ENCODE measurements at regions not wholly inside any gene's neighbourhood (a gene's known extent, or its start where the extent isn't known, plus 50 kb on each side); places are given as distances from the start of the nearest gene placed in this dataset.

GRCh38 chr5:143516249-143516648, 112.8 kb upstream of the NR3C1 start (continued):
- TF ChIP-seq, protein P1, sequence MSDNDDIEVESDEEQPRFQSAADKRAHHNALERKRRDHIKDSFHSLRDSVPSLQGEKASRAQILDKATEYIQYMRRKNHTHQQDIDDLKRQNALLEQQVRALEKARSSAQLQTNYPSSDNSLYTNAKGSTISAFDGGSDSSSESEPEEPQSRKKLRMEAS (IDR thresholded peaks at IDR 0.05), result no peak
- TF ChIP-seq TBP (IDR thresholded peaks at IDR 0.05; ENCODE audit: low read depth, low read length), result no peak
